DND-41 (cell line): ENCODE measurements at regions not wholly inside any gene's neighbourhood (a gene's known extent, or its start where the extent isn't known, plus 50 kb on each side); places are given as distances from the start of the nearest gene placed in this dataset.

Experiments
- EZH2 ChIP-seq: IDR thresholded peaks from 3 replicates; pipeline ENCODE4 v1.6.1; 2012; ENCODE audit warnings: borderline replicate concordance, low read depth, mild to moderate bottlenecking, moderate library complexity, low read length, inconsistent platforms; ENCODE audit not compliant: severe bottlenecking
- TF ChIP-seq, protein P1 (sequence below): IDR thresholded peaks from 2 replicates; pipeline ENCODE4 v1.5.1; 2012; ENCODE audit warnings: borderline replicate concordance, low read length, moderate library complexity, mild to moderate bottlenecking; ENCODE audit not compliant: poor library complexity, severe bottlenecking; ENCODE audit errors: extremely low read depth

DNA sequence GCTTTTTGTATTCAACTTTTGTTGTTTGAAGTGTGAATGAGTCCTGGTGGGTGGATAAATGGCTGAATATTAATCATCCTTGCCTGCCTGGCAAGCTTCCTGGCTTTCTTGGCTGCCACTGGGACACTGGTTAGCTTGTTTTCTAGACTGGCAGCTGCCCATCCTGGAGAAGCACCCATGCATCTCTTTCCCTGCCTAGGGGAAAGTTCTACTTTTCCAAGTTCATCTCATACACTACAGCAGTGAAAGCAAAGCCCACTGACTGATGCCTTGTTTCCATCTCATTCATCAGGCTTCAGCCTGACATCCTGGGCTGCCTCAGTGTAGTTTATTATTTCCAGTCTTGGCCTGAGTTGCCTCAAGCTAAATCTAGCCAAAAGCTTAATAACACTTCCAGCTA is 244.8 kb downstream of the PCDH20 start:
- TF ChIP-seq, protein P1, sequence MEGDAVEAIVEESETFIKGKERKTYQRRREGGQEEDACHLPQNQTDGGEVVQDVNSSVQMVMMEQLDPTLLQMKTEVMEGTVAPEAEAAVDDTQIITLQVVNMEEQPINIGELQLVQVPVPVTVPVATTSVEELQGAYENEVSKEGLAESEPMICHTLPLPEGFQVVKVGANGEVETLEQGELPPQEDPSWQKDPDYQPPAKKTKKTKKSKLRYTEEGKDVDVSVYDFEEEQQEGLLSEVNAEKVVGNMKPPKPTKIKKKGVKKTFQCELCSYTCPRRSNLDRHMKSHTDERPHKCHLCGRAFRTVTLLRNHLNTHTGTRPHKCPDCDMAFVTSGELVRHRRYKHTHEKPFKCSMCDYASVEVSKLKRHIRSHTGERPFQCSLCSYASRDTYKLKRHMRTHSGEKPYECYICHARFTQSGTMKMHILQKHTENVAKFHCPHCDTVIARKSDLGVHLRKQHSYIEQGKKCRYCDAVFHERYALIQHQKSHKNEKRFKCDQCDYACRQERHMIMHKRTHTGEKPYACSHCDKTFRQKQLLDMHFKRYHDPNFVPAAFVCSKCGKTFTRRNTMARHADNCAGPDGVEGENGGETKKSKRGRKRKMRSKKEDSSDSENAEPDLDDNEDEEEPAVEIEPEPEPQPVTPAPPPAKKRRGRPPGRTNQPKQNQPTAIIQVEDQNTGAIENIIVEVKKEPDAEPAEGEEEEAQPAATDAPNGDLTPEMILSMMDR = no peak
- no peak for TF ChIP-seq EZH2
